ENCODE measurements at regions not wholly inside any gene's neighbourhood (a gene's known extent, or its start where the extent isn't known, plus 50 kb on each side); places are given as distances from the start of the nearest gene placed in this dataset.

DNA sequence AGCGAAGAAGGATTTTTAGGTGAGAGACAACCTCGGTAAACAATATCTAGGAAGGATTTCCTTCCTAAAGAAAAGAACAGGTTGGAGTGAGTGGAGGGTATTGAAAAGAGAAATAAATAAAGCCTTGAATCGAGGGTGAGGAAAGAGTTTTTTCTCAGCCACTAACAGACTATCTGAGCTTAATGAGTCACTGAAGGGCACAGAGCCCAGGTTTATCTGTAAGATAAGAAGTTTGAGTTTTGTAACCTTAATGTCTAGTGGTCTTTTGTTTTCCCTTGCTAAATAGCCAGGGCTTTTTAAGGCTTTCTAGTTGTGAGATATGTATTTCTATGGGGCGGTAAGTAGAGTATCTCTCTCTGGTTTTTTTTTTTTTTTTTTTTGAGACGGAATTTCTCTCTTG, 394.5 kb upstream of the KIRREL3 start (continued):
- TF ChIP-seq, protein P1, sequence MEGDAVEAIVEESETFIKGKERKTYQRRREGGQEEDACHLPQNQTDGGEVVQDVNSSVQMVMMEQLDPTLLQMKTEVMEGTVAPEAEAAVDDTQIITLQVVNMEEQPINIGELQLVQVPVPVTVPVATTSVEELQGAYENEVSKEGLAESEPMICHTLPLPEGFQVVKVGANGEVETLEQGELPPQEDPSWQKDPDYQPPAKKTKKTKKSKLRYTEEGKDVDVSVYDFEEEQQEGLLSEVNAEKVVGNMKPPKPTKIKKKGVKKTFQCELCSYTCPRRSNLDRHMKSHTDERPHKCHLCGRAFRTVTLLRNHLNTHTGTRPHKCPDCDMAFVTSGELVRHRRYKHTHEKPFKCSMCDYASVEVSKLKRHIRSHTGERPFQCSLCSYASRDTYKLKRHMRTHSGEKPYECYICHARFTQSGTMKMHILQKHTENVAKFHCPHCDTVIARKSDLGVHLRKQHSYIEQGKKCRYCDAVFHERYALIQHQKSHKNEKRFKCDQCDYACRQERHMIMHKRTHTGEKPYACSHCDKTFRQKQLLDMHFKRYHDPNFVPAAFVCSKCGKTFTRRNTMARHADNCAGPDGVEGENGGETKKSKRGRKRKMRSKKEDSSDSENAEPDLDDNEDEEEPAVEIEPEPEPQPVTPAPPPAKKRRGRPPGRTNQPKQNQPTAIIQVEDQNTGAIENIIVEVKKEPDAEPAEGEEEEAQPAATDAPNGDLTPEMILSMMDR (IDR thresholded peaks at IDR 0.05): no peak
- TF ChIP-seq, protein P2, sequence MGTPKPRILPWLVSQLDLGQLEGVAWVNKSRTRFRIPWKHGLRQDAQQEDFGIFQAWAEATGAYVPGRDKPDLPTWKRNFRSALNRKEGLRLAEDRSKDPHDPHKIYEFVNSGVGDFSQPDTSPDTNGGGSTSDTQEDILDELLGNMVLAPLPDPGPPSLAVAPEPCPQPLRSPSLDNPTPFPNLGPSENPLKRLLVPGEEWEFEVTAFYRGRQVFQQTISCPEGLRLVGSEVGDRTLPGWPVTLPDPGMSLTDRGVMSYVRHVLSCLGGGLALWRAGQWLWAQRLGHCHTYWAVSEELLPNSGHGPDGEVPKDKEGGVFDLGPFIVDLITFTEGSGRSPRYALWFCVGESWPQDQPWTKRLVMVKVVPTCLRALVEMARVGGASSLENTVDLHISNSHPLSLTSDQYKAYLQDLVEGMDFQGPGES (IDR thresholded peaks at IDR 0.05; ENCODE audit: low read depth, low read length): no peak

DNA sequence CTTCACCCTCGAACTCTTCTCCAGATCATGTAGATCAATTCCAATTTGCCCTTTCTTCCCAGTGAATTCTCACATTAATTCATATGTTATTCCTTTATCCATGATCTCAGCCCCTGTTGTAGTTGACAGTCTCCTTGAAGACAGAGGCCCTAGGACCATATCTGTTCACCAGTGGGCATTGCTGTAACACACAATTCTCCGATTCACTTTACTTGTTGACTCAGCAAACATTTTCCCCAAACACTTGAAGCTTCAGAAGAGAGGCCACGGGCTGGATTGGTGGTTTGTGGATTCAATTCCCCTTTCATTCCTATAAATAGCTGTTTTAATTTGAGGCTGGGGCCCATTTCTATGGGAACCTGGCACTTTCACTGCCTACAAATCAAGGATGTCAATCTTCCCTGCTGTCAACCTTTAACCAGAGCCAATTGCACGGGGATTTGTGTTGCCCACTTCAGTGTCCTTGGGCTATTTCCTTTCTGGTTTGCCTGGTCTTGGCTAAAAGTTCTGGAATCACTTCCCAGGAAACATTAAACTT, 393.0 kb upstream of the KIRREL3 start:
- Histone ChIP-seq H3K9me2 (no peaks in the 10 kb centered on the region), H3K79me2 (ENCODE audit: insufficient read depth) (no peaks in the 10 kb centered on the region), H3K27me3 (ENCODE audit: insufficient read depth) (no peaks in the 10 kb centered on the region), H3K4me1 (ENCODE audit: control insufficient read depth in 1 of 2, insufficient read depth in 2 of 2, low read depth in 1 of 2, low read length in 1 of 2) (no peaks in the 10 kb centered on the region), H3K9me3 (no peaks in the 10 kb centered on the region), H4K20me1 (ENCODE audit: insufficient read depth) (no peaks in the 10 kb centered on the region), H3K4me2 (no peak overlapping the region), H2AFZ (ENCODE audit: low read depth) (no peak overlapping the region), H3K4me3 (ENCODE audit: low read depth in 2 of 2, low read length in 1 of 2) (no peak overlapping the region), H3K9ac (no peak overlapping the region), H3K36me3 (replicated peaks in 1 of 2; ENCODE audit: control insufficient read depth in 1 of 2, insufficient read depth in 2 of 2, low read length in 1 of 2) (no peaks in the 10 kb centered on the region), H3F3A (replicated peaks; ENCODE audit: insufficient read depth) (no peaks in the 10 kb centered on the region), H3K27ac (ENCODE audit: low read depth in 2 of 2, low read length in 1 of 2) (no peak overlapping the region)
- CTCF ChIA-PET: no interaction called here
- WGBS (ENCODE audit: low lambda C conversion rate): 17% methylated on average over 4 of the region's 4 CpGs
- no peak for TF ChIP-seq MXI1 (IDR thresholded peaks at IDR 0.05; ENCODE audit: low read depth, low read length)
- TF ChIP-seq, protein P3, sequence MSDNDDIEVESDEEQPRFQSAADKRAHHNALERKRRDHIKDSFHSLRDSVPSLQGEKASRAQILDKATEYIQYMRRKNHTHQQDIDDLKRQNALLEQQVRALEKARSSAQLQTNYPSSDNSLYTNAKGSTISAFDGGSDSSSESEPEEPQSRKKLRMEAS (IDR thresholded peaks at IDR 0.05; ENCODE audit: low read depth): no peak
- TF ChIP-seq RXRA (IDR thresholded peaks at IDR 0.05; ENCODE audit: borderline replicate concordance, low read depth): no peak
- TF ChIP-seq MEF2A (IDR thresholded peaks at IDR 0.05; ENCODE audit: borderline replicate concordance, low read depth): no peak
- POLR2A ChIA-PET: no interaction called here
- DNase-seq: no peak

DNA sequence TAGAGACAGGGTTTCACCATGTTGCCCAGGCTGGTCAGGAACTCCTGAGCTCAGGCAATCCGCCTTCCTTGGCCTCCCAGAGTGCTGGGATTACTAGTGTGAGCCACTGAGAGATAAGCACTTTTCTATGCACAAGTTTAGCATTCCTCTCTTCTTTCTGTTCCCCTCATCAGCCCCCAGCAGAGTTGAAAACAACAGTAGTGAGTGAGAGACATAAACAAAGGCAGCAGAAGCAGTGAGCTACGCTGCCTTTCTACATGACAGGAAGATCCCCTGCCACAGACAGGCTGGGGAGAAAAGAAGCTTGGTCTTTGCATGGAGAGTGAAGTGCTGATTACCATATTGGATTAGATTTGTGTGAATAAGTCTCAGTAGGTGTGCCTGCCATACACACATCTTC, 392.0 kb upstream of the KIRREL3 start:
- ChIA-PET POLR2A (no interaction called here), CTCF (interaction anchor here (2.3 kb wide), 1 partner anchor 11 kb away, joined by 6 read pairs; no protein-coding TSS in a partner anchor)
- TF ChIP-seq NRF1 (IDR thresholded peaks at IDR 0.05; ENCODE audit: low read depth, low read length): no peak
- TF ChIP-seq SMC3 (IDR thresholded peaks at IDR 0.05; ENCODE audit: low read depth, low read length): no peak
- TF ChIP-seq FOSL2 (IDR thresholded peaks at IDR 0.05; ENCODE audit: borderline replicate concordance, low read depth): no peak
- no peak for TF ChIP-seq RFX5 (IDR thresholded peaks at IDR 0.05; ENCODE audit: low read length)
- TF ChIP-seq NFIC (IDR thresholded peaks at IDR 0.05; ENCODE audit: borderline replicate concordance): no peak
- no peak for TF ChIP-seq ELF1 (IDR thresholded peaks at IDR 0.05)
- TF ChIP-seq RCOR1 (IDR thresholded peaks at IDR 0.05; ENCODE audit: low read length): no peak
- no peak for TF ChIP-seq RAD21 (IDR thresholded peaks at IDR 0.05; ENCODE audit: low read length)
- TF ChIP-seq, protein P4, sequence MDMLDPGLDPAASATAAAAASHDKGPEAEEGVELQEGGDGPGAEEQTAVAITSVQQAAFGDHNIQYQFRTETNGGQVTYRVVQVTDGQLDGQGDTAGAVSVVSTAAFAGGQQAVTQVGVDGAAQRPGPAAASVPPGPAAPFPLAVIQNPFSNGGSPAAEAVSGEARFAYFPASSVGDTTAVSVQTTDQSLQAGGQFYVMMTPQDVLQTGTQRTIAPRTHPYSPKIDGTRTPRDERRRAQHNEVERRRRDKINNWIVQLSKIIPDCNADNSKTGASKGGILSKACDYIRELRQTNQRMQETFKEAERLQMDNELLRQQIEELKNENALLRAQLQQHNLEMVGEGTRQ (IDR thresholded peaks at IDR 0.05; ENCODE audit: borderline replicate concordance, low read depth, low read length): no peak
- no peak for TF ChIP-seq MEF2A (IDR thresholded peaks at IDR 0.05; ENCODE audit: borderline replicate concordance, low read depth)
- TF ChIP-seq EZH2phosphoT487 (IDR thresholded peaks at IDR 0.05; ENCODE audit: borderline replicate concordance, low read depth): no peak
- TF ChIP-seq, protein P3 (IDR thresholded peaks at IDR 0.05; ENCODE audit: low read depth): no peak
- no peak for TF ChIP-seq EP300 (IDR thresholded peaks at IDR 0.05; ENCODE audit: borderline replicate concordance in 1 of 2, low read depth in 1 of 2, low read length in 1 of 2)
- no peak for TF ChIP-seq FOXM1 (IDR thresholded peaks at IDR 0.05; ENCODE audit: low read depth)
- TF ChIP-seq TCF12 (IDR thresholded peaks at IDR 0.05): no peak
- TF ChIP-seq RXRA (IDR thresholded peaks at IDR 0.05; ENCODE audit: borderline replicate concordance, low read depth): no peak
- no peak for TF ChIP-seq GABPA (IDR thresholded peaks at IDR 0.05; ENCODE audit: low read depth)
- TF ChIP-seq TAF1 (IDR thresholded peaks at IDR 0.05; ENCODE audit: borderline replicate concordance, low read depth, low read length): no peak
- TF ChIP-seq POLR2AphosphoS5 (IDR thresholded peaks at IDR 0.05; ENCODE audit: low read depth, low read length): no peak
- no peak overlapping the region for H3K4me2 ChIP-seq
- H3K9me3 ChIP-seq: no peaks in the 10 kb centered on the region
- DNase-seq: no peak
- H3K27me3 ChIP-seq (ENCODE audit: insufficient read depth): no peaks in the 10 kb centered on the region
- H3K36me3 ChIP-seq (replicated peaks in 1 of 2; ENCODE audit: control insufficient read depth in 1 of 2, insufficient read depth in 2 of 2, low read length in 1 of 2): no peaks in the 10 kb centered on the region
- H4K20me1 ChIP-seq (ENCODE audit: insufficient read depth): no peaks in the 10 kb centered on the region
- no peaks in the 10 kb centered on the region for H3K9me2 ChIP-seq
- no peak overlapping the region for H3K27ac ChIP-seq (ENCODE audit: low read depth in 2 of 2, low read length in 1 of 2)
- H3K4me3 ChIP-seq (ENCODE audit: low read depth in 2 of 2, low read length in 1 of 2): no peak overlapping the region
- 12% methylated on average over 2 of the region's 2 CpGs for WGBS (ENCODE audit: low lambda C conversion rate)
- no peaks in the 10 kb centered on the region for H3F3A ChIP-seq (replicated peaks; ENCODE audit: insufficient read depth)
- H3K79me2 ChIP-seq (ENCODE audit: insufficient read depth): no peaks in the 10 kb centered on the region
- H2AFZ ChIP-seq (ENCODE audit: low read depth): no peak overlapping the region
- H3K4me1 ChIP-seq (ENCODE audit: control insufficient read depth in 1 of 2, insufficient read depth in 2 of 2, low read depth in 1 of 2, low read length in 1 of 2): no peaks in the 10 kb centered on the region
- H3K9ac ChIP-seq: no peak overlapping the region

All from SK-N-SH (cell line).